ENCODE measurements at regions not wholly inside any gene's neighbourhood (a gene's known extent, or its start where the extent isn't known, plus 50 kb on each side); places are given as distances from the start of the nearest gene placed in this dataset.

- Histone ChIP-seq H3K4me3 (ENCODE audit: low read depth in 1 of 5, low read length in 5 of 5) (no peak overlapping the region), H3K27me3 (ENCODE audit: control insufficient read depth in 5 of 5, insufficient read depth in 4 of 5, low read length in 5 of 5) (no peaks in the 10 kb centered on the region), H3K9ac (ENCODE audit: low read length in 5 of 5) (no peak overlapping the region), H3K9me3 (ENCODE audit: control insufficient read depth in 5 of 5, low read length in 5 of 5) (no peaks in the 10 kb centered on the region), H3K27ac (ENCODE audit: low read depth, low read length) (no peak overlapping the region), H3K4me1 (ENCODE audit: control insufficient read depth in 5 of 5, insufficient read depth in 5 of 5, low read length in 5 of 5) (no peaks in the 10 kb centered on the region), H3K36me3 (ENCODE audit: control insufficient read depth in 5 of 5, insufficient read depth in 5 of 5, low read length in 5 of 5) (no peaks in the 10 kb centered on the region)
Measured at GRCh38 chr2:51581636-51582267, 549.8 kb upstream of the NRXN1 start.

- Histone ChIP-seq H3K27me3 (ENCODE audit: control insufficient read depth in 5 of 5, insufficient read depth in 4 of 5, low read length in 5 of 5) (no peaks in the 10 kb centered on the region), H3K36me3 (ENCODE audit: control insufficient read depth in 5 of 5, insufficient read depth in 5 of 5, low read length in 5 of 5) (no peaks in the 10 kb centered on the region), H3K4me1 (ENCODE audit: control insufficient read depth in 5 of 5, insufficient read depth in 5 of 5, low read length in 5 of 5) (no peaks in the 10 kb centered on the region), H3K4me3 (ENCODE audit: low read depth in 1 of 5, low read length in 5 of 5) (no peak overlapping the region), H3K9me3 (ENCODE audit: control insufficient read depth in 5 of 5, low read length in 5 of 5) (no peaks in the 10 kb centered on the region), H3K9ac (ENCODE audit: low read length in 5 of 5) (no peak overlapping the region), H3K27ac (ENCODE audit: low read depth, low read length) (no peak overlapping the region)
Measured at GRCh38 chr2:51579412-51579811, 547.5 kb upstream of the NRXN1 start.

GRCh38 chr2:51575181-51575580, 543.2 kb upstream of the NRXN1 start:
- Histone ChIP-seq H3K4me3 (ENCODE audit: low read depth in 1 of 5, low read length in 5 of 5) (no peak overlapping the region), H3K27ac (ENCODE audit: low read depth, low read length) (no peak overlapping the region), H3K36me3 (ENCODE audit: control insufficient read depth in 5 of 5, insufficient read depth in 5 of 5, low read length in 5 of 5) (no peaks in the 10 kb centered on the region), H3K27me3 (ENCODE audit: control insufficient read depth in 5 of 5, insufficient read depth in 4 of 5, low read length in 5 of 5) (no peaks in the 10 kb centered on the region), H3K9me3 (ENCODE audit: control insufficient read depth in 5 of 5, low read length in 5 of 5) (no peaks in the 10 kb centered on the region), H3K9ac (ENCODE audit: low read length in 5 of 5) (no peak overlapping the region), H3K4me1 (ENCODE audit: control insufficient read depth in 5 of 5, insufficient read depth in 5 of 5, low read length in 5 of 5) (no peaks in the 10 kb centered on the region)

- Histone ChIP-seq H3K9me3 (ENCODE audit: control insufficient read depth in 5 of 5, low read length in 5 of 5) (peaks cover 0 to 3% (median 0%) of the 10 kb centered on the region in 5 donors), H3K9ac (ENCODE audit: low read length in 5 of 5) (no peak overlapping the region), H3K27me3 (ENCODE audit: control insufficient read depth in 5 of 5, insufficient read depth in 4 of 5, low read length in 5 of 5) (no peaks in the 10 kb centered on the region), H3K27ac (ENCODE audit: low read depth, low read length) (no peak overlapping the region), H3K4me1 (ENCODE audit: control insufficient read depth in 5 of 5, insufficient read depth in 5 of 5, low read length in 5 of 5) (no peaks in the 10 kb centered on the region), H3K4me3 (ENCODE audit: low read depth in 1 of 5, low read length in 5 of 5) (no peak overlapping the region), H3K36me3 (ENCODE audit: control insufficient read depth in 5 of 5, insufficient read depth in 5 of 5, low read length in 5 of 5) (no peaks in the 10 kb centered on the region)
Measured at GRCh38 chr2:51559026-51559425, 527.1 kb upstream of the NRXN1 start.

- Histone ChIP-seq H3K36me3 (ENCODE audit: control insufficient read depth in 5 of 5, insufficient read depth in 5 of 5, low read length in 5 of 5) (no peaks in the 10 kb centered on the region), H3K4me1 (ENCODE audit: control insufficient read depth in 5 of 5, insufficient read depth in 5 of 5, low read length in 5 of 5) (no peaks in the 10 kb centered on the region)
Measured at GRCh38 chr2:51553476-51553875, 521.5 kb upstream of the NRXN1 start.

GRCh38 chr2:51535763-51536162, 503.8 kb upstream of the NRXN1 start:
- Histone ChIP-seq H3K4me1 (ENCODE audit: control insufficient read depth in 5 of 5, insufficient read depth in 5 of 5, low read length in 5 of 5) (no peaks in the 10 kb centered on the region), H3K27ac (ENCODE audit: low read depth, low read length) (no peak overlapping the region), H3K9me3 (ENCODE audit: control insufficient read depth in 5 of 5, low read length in 5 of 5) (peaks cover 0 to 8% (median 6%) of the 10 kb centered on the region in 5 donors), H3K4me3 (ENCODE audit: low read depth in 1 of 5, low read length in 5 of 5) (no peak overlapping the region), H3K9ac (ENCODE audit: low read length in 5 of 5) (no peak overlapping the region), H3K36me3 (ENCODE audit: control insufficient read depth in 5 of 5, insufficient read depth in 5 of 5, low read length in 5 of 5) (no peaks in the 10 kb centered on the region), H3K27me3 (ENCODE audit: control insufficient read depth in 5 of 5, insufficient read depth in 4 of 5, low read length in 5 of 5) (no peaks in the 10 kb centered on the region)

More at GRCh38 chr2:51553476-51553875, 521.5 kb upstream of the NRXN1 start:
- no peak overlapping the region for H3K9ac ChIP-seq (ENCODE audit: low read length in 5 of 5)
- H3K27ac ChIP-seq (ENCODE audit: low read depth, low read length), result no peak overlapping the region
- H3K27me3 ChIP-seq (ENCODE audit: control insufficient read depth in 5 of 5, insufficient read depth in 4 of 5, low read length in 5 of 5), result no peaks in the 10 kb centered on the region
- peaks cover 0 to 3% (median 0%) of the 10 kb centered on the region in 5 donors for H3K9me3 ChIP-seq (ENCODE audit: control insufficient read depth in 5 of 5, low read length in 5 of 5)
- no peak overlapping the region for H3K4me3 ChIP-seq (ENCODE audit: low read depth in 1 of 5, low read length in 5 of 5)

- H3K4me3 ChIP-seq (ENCODE audit: low read depth in 1 of 5, low read length in 5 of 5), result no peak overlapping the region
- no peaks in the 10 kb centered on the region for H3K27me3 ChIP-seq (ENCODE audit: control insufficient read depth in 5 of 5, insufficient read depth in 4 of 5, low read length in 5 of 5)
- no peak overlapping the region for H3K9ac ChIP-seq (ENCODE audit: low read length in 5 of 5)
- H3K27ac ChIP-seq (ENCODE audit: low read depth, low read length), result no peak overlapping the region
- no peaks in the 10 kb centered on the region for H3K4me1 ChIP-seq (ENCODE audit: control insufficient read depth in 5 of 5, insufficient read depth in 5 of 5, low read length in 5 of 5)
- no peaks in the 10 kb centered on the region for H3K36me3 ChIP-seq (ENCODE audit: control insufficient read depth in 5 of 5, insufficient read depth in 5 of 5, low read length in 5 of 5)
- H3K9me3 ChIP-seq (ENCODE audit: control insufficient read depth in 5 of 5, low read length in 5 of 5), result peaks cover 0 to 8% (median 6%) of the 10 kb centered on the region in 5 donors
Measured at GRCh38 chr2:51534166-51534565, 502.2 kb upstream of the NRXN1 start.

GRCh38 chr2:51528156-51528555, 496.2 kb upstream of the NRXN1 start:
- no peaks in the 10 kb centered on the region for H3K36me3 ChIP-seq (ENCODE audit: control insufficient read depth in 5 of 5, insufficient read depth in 5 of 5, low read length in 5 of 5)
- H3K9me3 ChIP-seq (ENCODE audit: control insufficient read depth in 5 of 5, low read length in 5 of 5), result peaks cover 0 to 8% (median 2%) of the 10 kb centered on the region in 5 donors
- H3K4me3 ChIP-seq (ENCODE audit: low read depth in 1 of 5, low read length in 5 of 5), result no peak overlapping the region
- no peak overlapping the region for H3K9ac ChIP-seq (ENCODE audit: low read length in 5 of 5)
- H3K27ac ChIP-seq (ENCODE audit: low read depth, low read length), result no peak overlapping the region
- H3K27me3 ChIP-seq (ENCODE audit: control insufficient read depth in 5 of 5, insufficient read depth in 4 of 5, low read length in 5 of 5), result no peaks in the 10 kb centered on the region
- H3K4me1 ChIP-seq (ENCODE audit: control insufficient read depth in 5 of 5, insufficient read depth in 5 of 5, low read length in 5 of 5), result no peaks in the 10 kb centered on the region

GRCh38 chr2:51526766-51527165, 494.8 kb upstream of the NRXN1 start:
- no peak overlapping the region for H3K4me3 ChIP-seq (ENCODE audit: low read depth in 1 of 5, low read length in 5 of 5)
- H3K27ac ChIP-seq (ENCODE audit: low read depth, low read length), result no peak overlapping the region
- peaks cover 0 to 3% (median 0%) of the 10 kb centered on the region in 5 donors for H3K9me3 ChIP-seq (ENCODE audit: control insufficient read depth in 5 of 5, low read length in 5 of 5)
- H3K27me3 ChIP-seq (ENCODE audit: control insufficient read depth in 5 of 5, insufficient read depth in 4 of 5, low read length in 5 of 5), result no peaks in the 10 kb centered on the region
- H3K4me1 ChIP-seq (ENCODE audit: control insufficient read depth in 5 of 5, insufficient read depth in 5 of 5, low read length in 5 of 5), result no peaks in the 10 kb centered on the region
- no peak overlapping the region for H3K9ac ChIP-seq (ENCODE audit: low read length in 5 of 5)
- H3K36me3 ChIP-seq (ENCODE audit: control insufficient read depth in 5 of 5, insufficient read depth in 5 of 5, low read length in 5 of 5), result no peaks in the 10 kb centered on the region

- H3K9me3 ChIP-seq (ENCODE audit: control insufficient read depth in 5 of 5, low read length in 5 of 5), result no peaks in the 10 kb centered on the region
Measured at GRCh38 chr2:51516667-51517066, 484.7 kb upstream of the NRXN1 start.

More at GRCh38 chr2:51516667-51517066, 484.7 kb upstream of the NRXN1 start:
- no peaks in the 10 kb centered on the region for H3K27me3 ChIP-seq (ENCODE audit: control insufficient read depth in 5 of 5, insufficient read depth in 4 of 5, low read length in 5 of 5)
- H3K27ac ChIP-seq (ENCODE audit: low read depth, low read length), result no peak overlapping the region
- H3K4me1 ChIP-seq (ENCODE audit: control insufficient read depth in 5 of 5, insufficient read depth in 5 of 5, low read length in 5 of 5), result no peaks in the 10 kb centered on the region
- no peak overlapping the region for H3K9ac ChIP-seq (ENCODE audit: low read length in 5 of 5)
- H3K4me3 ChIP-seq (ENCODE audit: low read depth in 1 of 5, low read length in 5 of 5), result no peak overlapping the region
- no peaks in the 10 kb centered on the region for H3K36me3 ChIP-seq (ENCODE audit: control insufficient read depth in 5 of 5, insufficient read depth in 5 of 5, low read length in 5 of 5)

All from subcutaneous abdominal adipose tissue (tissue), 5 donors.